ENCODE measurements at regions not wholly inside any gene's neighbourhood (a gene's known extent, or its start where the extent isn't known, plus 50 kb on each side); places are given as distances from the start of the nearest gene placed in this dataset.
A peak's percentile ranks its signal among the peaks of the same experiment; 100 is the strongest.

DNA sequence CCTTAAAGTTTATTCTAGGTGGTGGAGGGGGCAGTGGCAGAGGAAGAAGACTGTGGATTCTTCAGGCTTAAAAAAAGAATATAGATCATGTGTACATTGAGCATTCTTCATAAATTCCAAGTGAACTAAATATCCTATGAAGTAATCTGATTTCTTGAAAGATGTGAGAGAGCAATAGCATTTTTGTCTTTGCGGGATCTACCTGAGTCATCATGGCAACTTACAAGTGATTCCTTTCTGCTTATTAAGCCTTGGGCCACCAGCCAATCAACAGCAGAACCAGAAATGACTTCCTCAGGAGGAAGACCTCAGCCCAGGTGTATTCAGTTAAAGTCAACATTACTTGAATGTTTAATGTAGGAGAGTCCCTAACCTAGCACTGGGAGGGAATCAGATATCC, 756.9 kb downstream of the TFAP2A start:
- Histone ChIP-seq H4K5ac (ENCODE audit: low read depth, low read length) (no peak overlapping the region), H4K91ac (ENCODE audit: insufficient read depth, low read depth, low read length) (0 out of 2 replicates have a peak overlapping the region, but pooled peaks have one; percentile 74), H3K4me1 (ENCODE audit: control insufficient read depth, insufficient read depth, low read length) (no peaks in the 10 kb centered on the region; the same call in 1 of the 2 replicates), H2AFZ (replicated peaks; ENCODE audit: low read length, poor library complexity) (no peak overlapping the region), H4K8ac (ENCODE audit: low read depth in 2 of 2, low read length in 2 of 2) (peak overlapping the region in 1 of 2 experiments; percentile 81; a peak in 1 of 4 replicates), H2BK20ac (ENCODE audit: low read depth, low read length) (peak overlapping the region; percentile 84; the same call in 1 of the 2 replicates), H3K4me2 (ENCODE audit: low read depth, low read length) (no peak overlapping the region), H2AK9ac (replicated peaks; ENCODE audit: low read depth, low read length, poor library complexity) (no peak overlapping the region), H3K36me3 (ENCODE audit: control insufficient read depth, insufficient read depth, low read length) (no peaks in the 10 kb centered on the region), H3K56ac (ENCODE audit: extremely low read depth, insufficient read depth, low read length) (no peak overlapping the region), H3K14ac (replicated peaks; ENCODE audit: low read depth, low read length) (no peak overlapping the region), H3K18ac (ENCODE audit: low read depth, low read length) (peak overlapping the region; percentile 65; the same call in 1 of the 2 replicates), H2BK15ac (ENCODE audit: low read depth, low read length) (no peak overlapping the region), H3K79me1 (ENCODE audit: low read depth in 1 of 2, low read length in 2 of 2) (no peaks in the 10 kb centered on the region), H2AK5ac (ENCODE audit: low read depth, low read length) (no peak overlapping the region), H2BK5ac (ENCODE audit: low read depth, low read length, poor library complexity, severe bottlenecking) (peak overlapping the region; percentile 91), H3K4ac (ENCODE audit: low read depth, low read length) (peak overlapping the region; percentile 9; the same call in 1 of the 2 replicates), H3K27me3 (ENCODE audit: control insufficient read depth, insufficient read depth, low read length) (no peaks in the 10 kb centered on the region), H3K9me1 (ENCODE audit: insufficient read depth, low read length) (no peaks in the 10 kb centered on the region), H4K20me1 (ENCODE audit: insufficient read depth, low read length) (no peaks in the 10 kb centered on the region), H3K9ac (ENCODE audit: low read depth, low read length) (no peak overlapping the region), H3K23ac (ENCODE audit: low read depth, low read length) (no peak overlapping the region), H3K27ac (ENCODE audit: insufficient read depth, low read length) (no peak overlapping the region), H3K9me3 (ENCODE audit: control insufficient read depth, insufficient read depth, low read length) (no peaks in the 10 kb centered on the region), H3K4me3 (ENCODE audit: insufficient read depth, low read depth, low read length) (no peak overlapping the region), H2BK120ac (ENCODE audit: low read depth, low read length) (peak overlapping the region; percentile 87; the same call in 1 of the 2 replicates)
- intact Hi-C loops (cut with micrococcal nuclease) (no loop called here), in situ Hi-C loops (cut with MboI; ENCODE audit: low sequenced_read_pairs) (no loop called here), dilution Hi-C loops (cut with HindIII; ENCODE audit: low sequenced_read_pairs, unreplicated experiment) (no loop called here)
- ChIA-PET CTCF (interaction anchor here (0.6 kb wide), 1 partner anchor 597 kb away, joined by 3 read pairs; no protein-coding TSS in a partner anchor), POLR2A (ENCODE audit: unreplicated experiment) (no interaction called here)
- DNase-seq (peak; percentile 81), ATAC-seq (ENCODE audit: low read depth) (peak; percentile 54)
- TF ChIP-seq NFE2L2 (IDR thresholded peaks at IDR 0.05; ENCODE audit: low read depth, low read length) (no peak), MXI1 (IDR thresholded peaks at IDR 0.05; ENCODE audit: borderline replicate concordance, low read depth, low read length) (no peak), CHD1 (IDR thresholded peaks at IDR 0.05; ENCODE audit: low read depth, low read length) (no peak)
- TF ChIP-seq, protein P1, sequence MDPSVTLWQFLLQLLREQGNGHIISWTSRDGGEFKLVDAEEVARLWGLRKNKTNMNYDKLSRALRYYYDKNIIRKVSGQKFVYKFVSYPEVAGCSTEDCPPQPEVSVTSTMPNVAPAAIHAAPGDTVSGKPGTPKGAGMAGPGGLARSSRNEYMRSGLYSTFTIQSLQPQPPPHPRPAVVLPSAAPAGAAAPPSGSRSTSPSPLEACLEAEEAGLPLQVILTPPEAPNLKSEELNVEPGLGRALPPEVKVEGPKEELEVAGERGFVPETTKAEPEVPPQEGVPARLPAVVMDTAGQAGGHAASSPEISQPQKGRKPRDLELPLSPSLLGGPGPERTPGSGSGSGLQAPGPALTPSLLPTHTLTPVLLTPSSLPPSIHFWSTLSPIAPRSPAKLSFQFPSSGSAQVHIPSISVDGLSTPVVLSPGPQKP (IDR thresholded peaks at IDR 0.05; ENCODE audit: borderline replicate concordance, low read depth, low read length), result no peak
- BruUV-seq (replicated peaks), result no TSS peak
- no CpG with 5 or more reads among the region's 1 CpG for WGBS, 2 experiments (ENCODE audit: extremely low coverage in 2 of 2, insufficient read length in 1 of 2)
